Peyer's patch (tissue), 4 donors: ENCODE measurements at regions not wholly inside any gene's neighbourhood (a gene's known extent, or its start where the extent isn't known, plus 50 kb on each side); places are given as distances from the start of the nearest gene placed in this dataset.

ENCODE experiments used
- POLR2A ChIP-seq, 2 donors: fragments of 450-650 bp; IDR thresholded peaks; one replicate each; pipeline ENCODE4 v1.5.1; 2017; ENCODE audit warnings: antibody characterized with exemption in 2 of 2, mild to moderate bottlenecking in 2 of 2, moderate library complexity in 2 of 2
- TF ChIP-seq, protein P1 (sequence below), 6 experiments: fragments of 450-650 bp in 4 of 6; fragments of 200-600 bp in 2 of 6; sonication (generic) in 1 of 6; IDR thresholded peaks; one replicate each; pipeline ENCODE4 v1.5.1; 2017 to 2019; ENCODE audit warnings: antibody characterized with exemption in 6 of 6, mild to moderate bottlenecking in 3 of 6, moderate library complexity in 1 of 6

- TF ChIP-seq, protein P1, sequence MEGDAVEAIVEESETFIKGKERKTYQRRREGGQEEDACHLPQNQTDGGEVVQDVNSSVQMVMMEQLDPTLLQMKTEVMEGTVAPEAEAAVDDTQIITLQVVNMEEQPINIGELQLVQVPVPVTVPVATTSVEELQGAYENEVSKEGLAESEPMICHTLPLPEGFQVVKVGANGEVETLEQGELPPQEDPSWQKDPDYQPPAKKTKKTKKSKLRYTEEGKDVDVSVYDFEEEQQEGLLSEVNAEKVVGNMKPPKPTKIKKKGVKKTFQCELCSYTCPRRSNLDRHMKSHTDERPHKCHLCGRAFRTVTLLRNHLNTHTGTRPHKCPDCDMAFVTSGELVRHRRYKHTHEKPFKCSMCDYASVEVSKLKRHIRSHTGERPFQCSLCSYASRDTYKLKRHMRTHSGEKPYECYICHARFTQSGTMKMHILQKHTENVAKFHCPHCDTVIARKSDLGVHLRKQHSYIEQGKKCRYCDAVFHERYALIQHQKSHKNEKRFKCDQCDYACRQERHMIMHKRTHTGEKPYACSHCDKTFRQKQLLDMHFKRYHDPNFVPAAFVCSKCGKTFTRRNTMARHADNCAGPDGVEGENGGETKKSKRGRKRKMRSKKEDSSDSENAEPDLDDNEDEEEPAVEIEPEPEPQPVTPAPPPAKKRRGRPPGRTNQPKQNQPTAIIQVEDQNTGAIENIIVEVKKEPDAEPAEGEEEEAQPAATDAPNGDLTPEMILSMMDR (IDR thresholded peaks at IDR 0.05), result no peak
- no peak for TF ChIP-seq POLR2A (IDR thresholded peaks at IDR 0.05)
Observed at GRCh38 chr11:19478891-19479290, 233.7 kb upstream of the NAV2 start.
